NCI-H69 (cell line): ENCODE measurements at regions not wholly inside any gene's neighbourhood (a gene's known extent, or its start where the extent isn't known, plus 50 kb on each side); places are given as distances from the start of the nearest gene placed in this dataset.
"Not testable (repeated sequence)": the region's sequence is repeated elsewhere in the genome, so short reads cannot be mapped to it uniquely, and the experiment has no call there.

Experiments
- DNase-seq: peaks from one replicate; lab custom pipeline; 2025; lab: John Stamatoyannopoulos, UW

DNA sequence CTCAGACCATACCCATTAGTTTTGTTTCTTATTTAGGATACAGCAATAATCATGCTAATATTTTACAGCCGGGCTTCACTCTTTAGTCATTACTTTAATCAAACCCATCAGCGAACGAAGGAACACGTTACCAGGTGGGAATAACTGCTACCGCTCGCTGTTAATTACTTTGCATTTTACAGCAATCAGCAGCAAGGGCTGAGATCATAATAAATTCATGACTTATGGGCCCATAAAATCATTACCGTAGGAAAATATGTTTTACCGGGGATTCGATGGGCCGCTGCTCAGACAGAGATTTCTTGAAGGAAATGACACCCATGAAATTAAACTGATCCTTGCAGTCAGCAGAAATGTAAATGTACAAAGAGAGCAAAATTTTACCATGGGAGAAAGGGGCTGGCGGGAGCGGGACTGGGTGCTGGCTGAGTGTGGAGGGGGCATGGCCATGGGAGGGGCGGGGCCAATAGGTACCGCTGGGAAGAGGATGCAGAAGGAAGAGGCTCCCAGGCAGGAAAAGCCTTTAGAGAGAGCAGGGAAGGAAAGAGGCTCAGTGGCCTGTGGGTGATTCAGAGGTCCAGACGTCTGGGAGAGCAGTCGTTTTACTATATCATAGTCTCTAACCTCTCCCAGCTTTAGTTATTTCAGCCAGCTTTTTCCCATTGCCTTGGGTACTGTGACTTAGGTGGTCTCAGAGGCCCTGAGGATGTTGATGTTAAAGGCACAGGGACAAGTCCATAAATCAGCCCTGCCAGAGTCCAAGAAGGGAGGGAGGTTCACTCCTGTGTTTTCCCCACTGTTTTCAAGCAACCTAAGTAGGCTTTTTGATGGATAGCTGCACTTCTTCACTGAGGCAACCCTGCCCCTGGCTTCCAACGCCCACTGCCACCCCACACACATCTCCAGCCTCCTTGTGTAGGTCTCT lies 258.9 kb downstream of the SEC16B start:
- DNase-seq, result no peak

GRCh38 chr1:177708406-177708805 lies 261.5 kb downstream of the SEC16B start:
- DNase-seq, result no peak

DNA sequence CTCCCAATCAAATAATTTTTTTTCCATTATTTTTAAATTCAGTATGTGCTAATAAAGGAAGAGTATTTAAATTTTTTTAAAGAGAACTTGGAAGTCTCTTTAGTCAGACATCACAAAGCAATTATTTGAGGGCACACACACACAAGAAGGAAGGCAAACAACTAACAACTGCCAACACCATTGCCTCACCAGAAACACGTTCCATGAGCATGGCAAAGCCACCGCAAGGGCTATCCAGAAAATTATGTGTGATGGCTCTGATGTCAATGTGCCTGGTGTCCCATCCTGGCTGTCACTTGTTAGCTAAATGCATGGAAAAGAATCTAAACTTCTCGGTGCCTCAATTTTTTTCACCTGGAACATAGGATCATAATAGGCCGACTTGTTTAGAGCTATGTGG lies 262.9 kb downstream of the SEC16B start:
- DNase-seq, result no peak

DNA sequence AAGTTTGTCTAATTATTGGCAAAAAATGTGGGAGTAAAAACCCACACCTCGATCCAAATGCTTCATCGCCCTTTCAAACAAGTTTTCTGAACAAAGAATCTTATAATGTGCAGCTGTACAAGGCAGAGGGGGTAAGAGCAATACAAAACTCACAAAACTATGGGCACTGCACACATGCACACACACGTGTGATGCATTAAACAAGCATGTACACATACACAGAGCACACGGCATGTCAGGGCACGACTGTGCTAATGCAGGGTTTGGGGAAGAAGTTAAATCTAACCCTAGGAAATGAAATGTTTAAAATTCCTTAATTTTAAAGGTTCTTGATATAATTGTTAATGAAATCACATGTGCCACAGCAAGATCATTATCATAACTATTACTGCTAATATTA lies 264.0 kb downstream of the SEC16B start:
- DNase-seq, result no peak

- DNase-seq, result no peak
Observed at GRCh38 chr1:177703888-177704446, 265.9 kb downstream of the SEC16B start.

- no peak for DNase-seq
Observed at GRCh38 chr1:177701654-177702353, 268.1 kb downstream of the SEC16B start.

DNA sequence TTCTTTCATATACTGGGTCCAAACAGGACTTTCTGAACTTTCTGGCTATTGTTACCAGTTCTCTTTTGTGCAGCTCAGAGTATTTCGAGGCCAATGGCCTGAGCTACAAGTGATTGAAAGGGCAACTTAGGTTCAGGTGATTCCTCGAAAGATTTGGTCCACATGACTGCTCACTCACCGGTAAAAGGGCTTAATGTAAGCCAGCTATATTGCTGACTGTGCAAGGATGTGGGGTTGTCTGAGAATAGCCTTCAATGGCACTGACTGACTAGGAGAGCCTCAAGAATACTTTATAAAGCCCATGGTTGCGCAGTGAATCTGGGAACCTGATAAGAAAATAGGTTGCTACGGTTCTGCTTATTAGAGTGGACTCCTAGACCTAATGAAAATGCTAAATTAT lies 269.0 kb downstream of the SEC16B start:
- DNase-seq, result no peak

DNA sequence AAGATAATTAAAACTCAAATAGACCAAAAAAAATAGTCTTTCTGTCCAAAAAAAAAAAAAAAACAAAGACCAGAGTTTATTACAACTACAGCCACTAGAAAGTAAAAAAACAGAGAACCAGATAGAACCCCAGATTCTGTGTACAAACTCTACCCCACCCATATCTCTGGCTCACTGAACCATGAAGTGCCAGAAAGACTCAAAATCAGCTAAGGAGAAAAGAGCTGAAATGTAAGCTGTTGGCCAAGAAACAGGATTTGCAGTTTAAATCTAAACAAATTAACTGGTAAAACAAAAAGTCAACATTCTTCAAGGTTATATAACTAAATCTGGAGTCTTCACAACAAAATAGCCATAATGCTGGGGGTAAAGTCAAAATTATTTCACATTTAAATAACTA lies 278.9 kb downstream of the SEC16B start:
- DNase-seq, result no peak

DNA sequence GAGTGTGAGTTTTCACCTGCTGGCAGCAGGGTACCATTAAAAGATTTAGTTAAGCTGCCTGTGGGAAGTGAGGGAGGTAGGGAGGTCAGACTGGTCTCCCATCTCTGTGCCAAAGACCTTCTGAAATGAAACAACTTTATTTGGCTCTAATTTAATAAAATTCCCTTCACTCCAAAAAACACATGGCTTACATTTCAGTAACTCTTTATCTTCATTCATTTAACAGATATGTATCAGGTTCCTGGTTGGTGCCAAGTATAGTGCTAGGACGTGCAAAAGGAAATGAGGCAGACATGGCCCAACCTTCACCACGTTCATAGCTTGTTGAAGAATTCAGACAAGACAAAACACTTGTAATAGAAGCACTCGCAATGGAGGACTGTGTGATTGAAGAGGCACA lies 282.3 kb downstream of the SEC16B start:
- DNase-seq, result no peak

- DNase-seq, result peak; percentile 42
Observed at GRCh38 chr1:177686933-177687332, 282.9 kb downstream of the SEC16B start.

- no peak for DNase-seq
Observed at GRCh38 chr1:177669161-177669560, 300.7 kb downstream of the SEC16B start.

DNA sequence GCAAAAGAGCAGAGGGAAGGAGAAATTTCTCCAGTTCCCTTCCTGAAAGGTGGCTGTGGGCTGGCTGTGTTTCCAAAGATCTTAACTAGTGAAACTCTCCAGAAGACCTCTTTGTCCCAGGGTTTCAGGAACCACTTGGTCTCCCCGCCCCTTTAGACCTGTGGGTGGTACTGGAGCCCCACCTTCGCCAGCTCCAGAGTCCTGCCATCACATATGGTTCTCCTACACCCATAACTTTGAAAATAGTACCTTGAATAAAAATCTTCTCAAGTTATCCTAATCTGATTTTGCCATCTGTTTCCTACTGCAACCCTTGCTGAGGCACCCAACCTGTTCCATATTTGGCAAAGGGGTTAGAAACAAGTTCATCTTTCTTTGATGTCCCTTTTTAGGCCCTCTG lies 303.9 kb downstream of the SEC16B start:
- no peak for DNase-seq

DNA sequence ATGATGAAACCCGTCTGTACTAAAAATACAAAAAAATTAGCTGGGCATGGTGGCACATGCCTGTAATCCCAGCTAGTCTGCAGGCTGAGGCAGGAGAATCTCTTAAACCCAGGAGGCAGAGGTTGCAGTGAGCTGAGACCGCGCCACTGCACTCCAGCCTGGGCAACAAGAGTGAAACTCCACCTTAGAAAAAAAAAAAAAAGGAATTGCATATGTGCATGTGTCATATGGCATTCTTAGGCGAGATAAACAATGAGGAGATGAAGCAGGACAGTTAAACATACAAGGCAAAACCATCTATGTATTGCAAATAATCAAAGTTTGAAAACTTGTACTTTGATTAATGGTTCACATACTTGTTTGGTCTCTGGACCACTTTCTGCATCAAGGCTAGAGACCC lies 305.1 kb downstream of the SEC16B start:
- not testable (repeated sequence) for DNase-seq

- DNase-seq, result no peak
Observed at GRCh38 chr1:177660188-177660587, 309.7 kb downstream of the SEC16B start.

GRCh38 chr1:177659281-177659680 lies 310.6 kb downstream of the SEC16B start:
- no peak for DNase-seq

GRCh38 chr1:177656598-177656997 lies 313.3 kb downstream of the SEC16B start:
- DNase-seq, result no peak

DNA sequence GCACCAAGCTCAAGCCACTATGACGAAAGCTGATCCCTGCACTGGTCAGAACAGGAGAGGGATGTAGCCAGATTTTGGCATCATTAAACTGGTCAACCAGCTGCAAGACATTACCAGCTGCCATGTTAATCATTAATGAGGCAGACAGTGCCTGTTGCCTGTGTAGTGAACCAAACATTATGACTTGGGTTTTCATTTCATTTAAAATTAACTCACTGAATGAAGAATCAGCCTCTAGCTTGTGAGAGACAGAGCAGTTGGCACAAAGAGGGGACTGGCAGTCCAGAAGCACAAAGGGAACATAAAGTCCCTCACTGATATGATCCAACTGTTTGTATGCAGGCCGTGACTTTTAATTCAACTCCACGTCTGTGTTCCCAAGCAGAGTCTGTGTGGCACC lies 318.9 kb downstream of the SEC16B start:
- DNase-seq, result no peak

- no peak for DNase-seq
Observed at GRCh38 chr1:177648731-177649265, 321.1 kb downstream of the SEC16B start.

GRCh38 chr1:177648138-177648537 lies 321.7 kb downstream of the SEC16B start:
- no peak for DNase-seq

DNA sequence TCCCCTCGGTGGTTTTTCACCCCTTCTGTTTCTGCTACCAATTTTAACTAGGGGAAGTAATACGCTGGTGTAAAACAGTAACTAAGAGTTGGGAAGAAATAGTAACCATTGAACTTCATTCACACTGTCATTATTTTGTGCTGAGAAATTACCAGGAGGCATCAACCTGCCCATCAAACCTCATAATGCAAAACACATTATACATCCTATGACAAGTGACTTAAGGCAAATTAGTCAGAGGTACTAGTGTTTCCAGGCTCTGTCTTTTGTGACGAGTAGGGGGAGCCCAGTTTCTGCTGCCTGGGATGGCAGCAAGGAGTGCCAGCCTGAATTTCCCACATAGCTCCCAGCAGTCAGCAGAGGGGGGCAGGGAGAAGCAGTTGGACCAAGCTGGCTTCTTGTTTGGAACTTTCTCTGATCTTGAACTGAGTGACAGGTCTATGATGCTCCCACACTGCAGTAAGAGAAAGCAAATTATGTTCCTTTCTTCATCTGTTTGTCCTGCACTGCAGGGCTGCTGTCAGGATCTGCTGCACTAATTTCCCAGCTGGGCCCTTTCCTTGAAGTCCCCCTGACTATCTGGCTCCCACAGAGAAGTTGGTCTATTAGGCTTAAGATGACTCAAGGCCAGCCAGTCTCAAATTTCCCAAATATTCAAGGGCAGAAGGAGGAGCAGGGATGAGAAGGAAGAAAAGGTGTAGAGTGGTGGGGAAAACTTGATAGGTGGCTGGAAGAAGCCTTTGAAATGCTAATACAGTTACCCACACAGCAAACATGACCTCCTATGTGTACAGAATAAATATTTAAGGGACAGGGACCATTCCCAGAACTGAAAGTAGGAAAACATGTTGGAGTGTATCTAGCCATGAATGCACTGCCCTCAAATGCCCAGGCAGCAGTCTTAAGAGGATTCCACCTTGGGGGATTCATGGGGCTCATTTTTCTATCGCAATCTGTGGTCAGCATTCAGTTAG lies 322.8 kb downstream of the SEC16B start:
- peak; percentile 5 for DNase-seq

- DNase-seq, result no peak
Observed at GRCh38 chr1:177645491-177646190, 324.2 kb downstream of the SEC16B start.
